GM18861 (cell line): ENCODE measurements at regions not wholly inside any gene's neighbourhood (a gene's known extent, or its start where the extent isn't known, plus 50 kb on each side); places are given as distances from the start of the nearest gene placed in this dataset.

Experiments
- ATAC-seq: cut with Tn5 transposase; IDR thresholded peaks from one replicate; pipeline ENCODE4 v1.9.1; 2021; ENCODE audit not compliant: unreplicated experiment

DNA sequence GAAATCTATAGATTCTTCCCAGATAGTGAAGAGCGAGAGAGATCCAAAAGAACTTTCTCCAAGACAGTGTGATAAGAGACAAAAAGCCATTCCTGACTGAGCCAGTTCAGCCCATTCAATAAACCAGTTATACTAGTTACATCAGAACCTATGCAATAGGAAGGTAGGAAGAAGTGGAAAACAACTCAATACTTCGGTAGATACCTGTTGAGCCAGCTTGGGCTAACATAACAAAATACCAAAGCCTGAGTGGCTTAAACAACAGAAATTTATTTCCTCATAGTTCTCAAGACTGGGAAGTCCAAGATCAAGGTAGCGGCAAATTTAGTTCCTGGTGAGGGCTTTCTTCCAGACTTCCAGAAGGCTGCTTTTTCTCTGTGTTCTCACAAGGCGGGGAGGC is 214.5 kb upstream of the GRAMD2B start:
- no peak for ATAC-seq

DNA sequence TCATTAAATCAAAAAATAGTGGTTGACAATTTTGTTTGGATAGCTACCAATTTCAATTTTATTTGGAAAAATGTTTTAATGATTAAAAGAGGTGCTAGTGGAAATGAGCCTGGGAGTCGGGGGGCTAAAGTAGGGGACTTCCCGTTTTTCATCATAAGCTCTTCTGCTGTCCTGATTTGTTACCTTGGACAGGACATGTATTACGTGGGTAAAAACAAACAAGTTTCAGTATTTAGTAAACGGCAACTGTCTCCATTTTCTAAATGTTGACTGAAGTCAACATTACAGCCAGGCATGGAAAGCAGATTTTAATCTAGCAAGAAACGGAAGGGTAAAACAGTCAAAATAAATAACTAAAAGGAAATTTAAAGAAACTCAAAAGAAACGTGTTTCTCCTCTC is 212.3 kb upstream of the GRAMD2B start:
- ATAC-seq, result no peak

DNA sequence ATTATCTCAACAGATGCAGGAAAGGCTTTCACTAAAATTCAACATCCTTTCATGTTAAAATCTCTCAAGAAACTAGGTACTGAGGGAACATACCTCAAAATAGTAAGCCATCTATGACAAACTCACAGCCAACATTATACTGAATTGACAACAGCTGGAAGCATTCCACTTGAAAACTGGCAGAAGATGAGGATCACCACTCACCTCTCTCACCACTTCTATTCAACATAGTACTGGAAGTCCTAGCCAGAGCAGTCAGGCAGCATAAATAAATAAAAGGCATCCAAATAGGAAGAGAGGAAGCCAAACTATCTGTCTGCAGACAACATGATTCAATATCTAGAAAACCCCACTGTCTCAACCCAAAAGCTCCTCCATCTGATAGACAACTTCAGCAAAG is 203.6 kb upstream of the GRAMD2B start:
- ATAC-seq, result no peak

DNA sequence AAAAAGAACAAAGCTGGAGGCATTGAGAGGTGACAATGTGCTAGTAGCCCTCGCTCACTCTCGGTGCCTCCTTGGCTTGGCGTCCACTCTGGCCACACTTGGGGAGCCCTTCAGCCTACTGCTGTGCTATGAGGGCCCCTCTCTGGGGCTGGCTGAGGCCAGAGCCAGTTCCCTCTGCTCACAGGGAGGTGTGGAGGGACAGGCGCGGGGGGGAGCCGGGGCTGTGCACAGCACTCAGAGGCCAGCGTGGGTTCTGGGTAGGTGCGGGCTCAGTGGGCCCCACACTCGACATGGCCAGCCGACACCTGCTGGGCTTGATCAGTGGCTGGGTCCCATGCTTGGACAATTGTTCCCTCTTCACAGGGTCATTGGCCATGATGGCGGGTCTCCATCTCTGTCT is 202.5 kb upstream of the GRAMD2B start:
- ATAC-seq, result no peak

DNA sequence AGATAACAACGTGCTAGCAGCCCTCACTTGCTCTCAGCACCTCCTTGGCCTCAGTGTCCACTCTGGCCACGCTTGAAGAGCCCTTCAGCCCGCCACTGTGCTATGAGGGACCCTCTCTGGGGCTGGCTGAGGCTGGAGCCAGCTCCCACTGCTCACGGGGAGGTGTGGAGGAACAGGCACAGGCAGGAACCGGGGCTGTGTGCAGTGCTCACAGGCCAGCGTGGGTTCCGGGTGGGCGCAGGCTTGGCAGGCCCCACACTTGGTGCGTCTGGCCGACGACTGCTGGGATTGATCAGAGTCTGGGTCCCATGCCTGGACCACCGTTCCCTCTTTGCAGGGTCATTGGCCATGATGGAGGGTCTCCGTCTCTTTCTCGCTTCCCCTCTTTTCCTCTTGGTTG is 194.3 kb upstream of the GRAMD2B start:
- ATAC-seq, result no peak

DNA sequence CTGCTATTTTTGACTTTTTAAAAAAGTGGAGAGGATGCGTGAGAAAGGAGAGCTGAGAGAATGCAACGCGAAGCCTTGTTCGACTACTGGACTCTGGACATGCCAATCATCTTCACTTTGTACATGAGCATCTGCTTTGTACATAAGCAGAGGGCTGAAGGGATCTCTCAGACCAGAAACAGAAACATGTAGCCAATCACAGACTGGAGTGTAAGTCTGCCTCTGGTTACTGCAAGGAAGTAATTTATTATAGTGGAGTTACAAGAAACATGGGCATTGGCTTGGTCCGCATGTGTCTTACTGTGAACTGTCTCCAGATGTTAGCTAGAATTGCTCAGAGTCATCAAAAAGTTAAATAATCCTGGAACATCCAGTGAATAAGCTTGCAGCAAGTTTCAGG is 190.0 kb upstream of the GRAMD2B start:
- no peak for ATAC-seq

DNA sequence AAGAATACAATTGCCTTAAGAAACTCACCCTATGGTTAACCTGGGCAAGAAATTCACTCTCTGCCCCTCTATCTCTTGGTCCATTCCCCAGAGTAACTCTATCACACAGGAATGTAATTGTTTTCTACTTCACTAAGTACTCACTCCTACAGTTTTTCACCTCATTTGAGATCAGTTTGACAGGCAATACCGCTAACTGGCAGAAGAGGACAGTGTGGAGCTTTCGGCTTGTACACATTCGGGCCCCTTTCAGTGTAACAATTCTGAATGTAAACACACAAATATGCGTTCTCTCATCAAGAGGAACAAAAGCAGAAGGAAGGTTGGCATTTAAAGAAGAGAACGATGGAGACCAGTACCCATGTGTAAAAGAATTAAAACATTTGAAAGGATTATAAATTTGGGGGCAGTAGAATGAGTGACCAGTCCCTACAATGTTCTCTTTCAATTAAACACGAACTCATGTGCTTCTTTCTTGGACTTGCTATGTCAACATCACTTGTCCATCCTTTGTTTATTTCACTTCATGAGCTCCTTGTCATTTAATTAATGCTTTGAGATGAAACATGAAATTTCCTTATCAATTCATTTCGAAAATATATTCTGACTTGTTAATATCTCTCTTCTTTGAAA is 188.5 kb upstream of the GRAMD2B start:
- ATAC-seq, result no peak

DNA sequence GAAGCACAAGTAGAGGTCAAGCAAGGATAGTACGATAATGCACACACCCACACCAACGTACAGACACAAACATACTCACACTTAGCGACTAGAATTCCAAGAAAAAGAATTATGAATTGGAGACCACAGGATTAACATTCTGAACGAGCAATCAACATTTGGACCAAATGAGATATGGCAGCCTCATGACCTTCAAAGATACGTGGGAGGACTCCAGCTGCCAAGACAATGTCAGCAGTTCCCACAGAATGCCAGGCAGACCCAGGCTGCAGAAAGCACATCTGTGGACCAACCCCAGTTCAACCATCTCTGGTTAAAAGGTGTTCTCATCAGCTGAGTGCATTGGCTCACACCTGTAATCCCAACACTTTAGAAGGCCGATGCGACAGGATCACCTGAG is 187.6 kb upstream of the GRAMD2B start:
- ATAC-seq, result no peak

DNA sequence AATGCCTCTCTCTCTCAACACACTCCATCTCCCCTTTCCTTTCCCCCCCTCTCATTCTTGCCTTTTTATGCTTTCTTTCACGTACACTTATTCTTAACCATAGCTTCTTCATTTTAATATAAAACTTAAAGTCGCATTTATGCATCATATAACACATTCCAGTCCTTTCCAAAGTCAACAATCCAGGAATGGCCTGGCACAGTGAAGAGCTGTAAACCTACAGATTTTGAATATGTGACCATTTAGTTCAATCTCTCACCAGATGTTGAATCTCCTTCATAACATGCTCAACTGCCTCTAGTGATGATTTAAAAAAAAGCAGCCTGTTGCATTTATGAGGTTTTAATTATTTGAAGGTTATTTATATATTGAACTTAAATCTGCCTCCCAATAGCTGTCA is 186.2 kb upstream of the GRAMD2B start:
- no peak for ATAC-seq

DNA sequence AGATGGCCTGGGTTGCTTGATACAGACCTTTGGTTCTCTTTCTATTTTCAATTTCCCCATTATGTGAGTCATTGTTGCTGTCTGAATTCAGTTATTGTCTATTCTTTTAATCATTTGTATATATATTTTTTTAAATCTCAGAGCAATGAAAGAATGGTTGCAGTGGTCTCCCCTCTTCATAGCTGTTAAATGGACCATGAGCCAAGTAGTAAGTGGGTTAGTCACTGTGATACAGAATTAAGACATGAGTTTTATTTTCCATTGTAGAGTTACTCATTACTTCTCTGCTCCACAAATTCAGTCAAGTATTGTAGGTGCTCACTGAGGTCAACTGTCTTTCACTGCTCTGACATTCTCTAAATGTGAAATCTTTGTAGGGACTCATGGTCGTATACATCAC is 174.6 kb upstream of the GRAMD2B start:
- ATAC-seq, result no peak

DNA sequence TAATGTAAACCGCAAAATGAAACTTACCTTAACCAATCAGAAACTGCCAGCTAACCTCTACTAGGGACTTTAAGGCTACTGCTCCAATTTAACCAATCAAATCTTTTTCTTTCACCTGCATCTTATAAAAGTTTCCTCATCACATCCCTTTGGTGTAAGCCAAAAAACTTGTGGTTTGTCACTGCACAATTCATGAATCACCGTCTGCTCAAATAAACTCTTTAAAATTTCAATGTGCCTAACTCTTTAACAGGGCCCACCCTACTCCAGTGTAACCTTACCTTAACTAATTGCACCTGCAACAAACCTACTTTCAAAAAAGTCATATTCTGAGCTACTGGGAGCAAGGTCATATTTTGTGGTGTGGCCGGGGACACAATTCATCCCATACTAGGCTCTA is 172.2 kb upstream of the GRAMD2B start:
- no peak for ATAC-seq

DNA sequence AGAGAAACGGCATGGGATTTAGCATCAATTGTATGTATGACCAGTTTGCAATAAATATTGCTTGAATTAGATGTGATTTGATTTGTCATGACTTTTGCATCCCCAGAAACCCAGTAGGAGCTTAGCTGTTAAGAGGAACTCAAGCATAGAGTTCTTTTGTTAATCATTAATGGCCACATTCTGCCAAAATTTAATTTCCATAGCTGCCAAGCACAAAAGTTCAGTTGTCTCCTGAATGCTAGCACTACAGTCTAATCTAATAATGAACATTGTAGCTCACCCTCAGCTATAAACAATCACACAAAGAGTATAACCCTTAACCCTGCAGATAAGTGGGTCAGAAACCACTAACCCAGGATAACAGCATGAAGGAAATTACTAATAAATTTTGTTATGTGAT is 169.8 kb upstream of the GRAMD2B start:
- ATAC-seq, result no peak

DNA sequence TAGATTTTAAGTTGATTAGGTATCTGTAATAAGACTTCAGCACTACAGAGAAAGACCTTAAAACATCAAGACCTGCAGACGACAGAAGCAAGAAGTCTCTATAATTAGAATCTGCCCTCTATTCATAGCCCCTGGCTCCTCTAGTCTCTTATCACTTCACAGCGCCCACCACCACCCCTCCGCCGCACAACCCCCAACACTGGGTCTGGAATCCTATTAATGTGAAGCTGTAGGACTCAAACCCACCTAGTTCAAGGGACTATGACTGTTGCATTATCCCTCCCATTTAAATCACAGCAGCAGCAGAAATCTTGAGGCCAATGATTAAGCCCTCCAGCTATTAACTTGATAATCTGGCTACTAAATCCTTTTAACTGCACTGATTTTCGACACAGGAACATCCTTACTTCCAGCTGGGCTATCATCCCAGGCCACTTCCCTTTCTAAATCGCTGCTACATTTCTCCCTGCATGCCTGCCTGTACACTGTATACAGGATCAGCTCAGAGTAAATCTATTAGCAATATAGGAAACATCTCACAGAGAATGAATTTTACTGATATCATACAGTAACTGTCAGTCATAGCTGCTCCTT is 159.5 kb upstream of the GRAMD2B start:
- no peak for ATAC-seq

DNA sequence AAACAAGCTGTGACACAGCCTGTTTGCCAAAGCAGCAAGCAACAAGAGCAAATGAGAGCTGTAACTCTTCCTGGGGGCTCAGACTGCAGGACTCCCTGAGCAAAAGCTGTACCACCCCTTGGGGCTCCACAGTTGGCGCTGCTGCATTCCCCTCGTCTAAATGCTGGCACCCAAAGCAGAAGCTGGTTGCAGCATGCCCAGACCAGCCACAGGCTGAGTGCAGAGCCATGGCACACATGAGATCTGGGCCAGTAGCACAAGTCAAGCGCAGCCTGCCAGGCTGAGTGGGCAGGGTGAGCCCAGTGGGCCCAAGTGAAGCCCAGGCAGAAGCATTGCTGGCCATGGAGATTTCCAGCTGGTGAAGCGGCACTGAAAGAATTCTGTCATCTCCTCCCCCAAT is 157.3 kb upstream of the GRAMD2B start:
- ATAC-seq, result no peak

DNA sequence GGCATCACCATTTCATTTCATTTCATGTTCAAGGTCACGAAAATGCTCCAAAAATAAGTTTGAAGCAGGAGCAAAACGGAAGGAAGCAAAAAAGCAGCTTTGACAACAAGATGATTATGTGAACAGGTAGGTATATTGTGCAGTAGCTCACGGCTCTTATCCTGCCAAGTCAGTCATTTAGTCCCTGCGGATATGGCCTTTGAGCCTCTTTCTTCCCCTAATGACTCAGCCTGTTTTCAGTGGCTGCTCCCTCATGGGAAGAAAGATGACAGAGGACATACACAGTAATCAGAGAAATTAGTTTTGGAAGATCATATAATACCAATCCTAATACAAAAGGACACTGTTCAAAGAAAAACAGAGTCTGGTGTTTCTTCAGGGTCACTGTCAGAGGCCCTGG is 155.8 kb upstream of the GRAMD2B start:
- ATAC-seq, result no peak

DNA sequence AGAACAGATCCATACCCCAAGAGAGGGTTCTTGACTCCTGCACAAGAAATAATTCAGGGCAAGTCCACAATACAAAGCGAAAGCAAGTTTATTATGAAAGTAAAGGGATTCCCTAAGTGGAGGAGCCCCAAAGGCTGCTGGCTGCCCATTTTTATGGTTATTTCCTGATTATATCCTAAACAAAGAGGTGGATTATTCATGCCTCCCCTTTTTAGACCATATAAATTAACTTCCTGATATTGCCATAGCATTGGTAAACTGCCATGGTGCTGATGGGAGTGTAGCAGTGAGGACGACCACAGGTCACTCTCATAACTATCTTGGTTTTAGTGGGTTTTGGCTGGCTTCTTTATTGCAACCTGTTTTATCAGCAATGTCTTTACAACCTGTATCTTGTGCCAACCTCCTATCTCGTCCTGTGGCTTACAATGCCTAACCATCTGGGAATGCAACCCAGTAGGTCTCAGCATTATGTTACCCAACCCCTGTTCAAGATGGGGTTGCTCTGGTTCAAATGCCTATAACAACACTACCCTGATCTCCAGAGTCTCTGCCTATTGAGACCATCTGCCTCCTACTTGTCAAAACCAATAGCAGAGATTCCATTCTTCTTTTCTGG is 154.4 kb upstream of the GRAMD2B start:
- ATAC-seq, result no peak

DNA sequence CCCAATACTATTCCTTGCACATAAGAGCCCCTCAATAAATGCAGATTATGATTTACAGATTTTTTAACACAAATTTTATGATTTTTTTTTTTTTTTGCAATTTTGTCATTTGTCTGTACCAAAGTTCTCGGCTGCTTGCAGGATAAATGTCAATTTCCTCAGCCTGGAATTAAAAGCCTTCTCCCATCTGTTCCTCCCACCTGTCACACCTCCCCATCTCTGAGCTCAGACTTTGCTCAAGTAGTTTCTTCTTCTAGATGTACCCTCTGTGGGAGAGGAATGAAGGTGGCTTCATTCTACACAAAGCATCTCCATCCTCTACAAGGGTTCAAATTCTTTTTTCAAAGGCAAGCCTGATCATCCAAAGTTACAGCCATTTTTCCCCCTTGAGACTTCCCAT is 153.7 kb upstream of the GRAMD2B start:
- no peak for ATAC-seq

DNA sequence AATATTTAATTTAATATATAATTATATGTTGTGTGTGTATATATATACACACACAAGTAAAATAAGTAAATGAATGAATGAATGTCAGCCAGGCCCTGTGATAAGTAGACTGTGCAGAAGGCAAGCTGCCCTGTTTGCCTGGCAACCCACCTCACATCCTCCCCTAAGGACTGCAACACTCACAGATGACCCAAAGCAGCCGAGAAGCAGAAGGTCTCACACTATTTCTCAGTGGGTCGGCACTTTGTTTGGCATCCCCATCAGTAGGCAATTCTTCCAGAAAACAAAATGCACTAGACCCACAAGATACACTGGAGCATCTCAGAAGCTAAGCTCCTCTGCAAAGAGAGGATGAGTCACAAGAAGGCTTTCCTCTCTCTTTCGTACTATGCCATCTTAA is 152.1 kb upstream of the GRAMD2B start:
- no peak for ATAC-seq

DNA sequence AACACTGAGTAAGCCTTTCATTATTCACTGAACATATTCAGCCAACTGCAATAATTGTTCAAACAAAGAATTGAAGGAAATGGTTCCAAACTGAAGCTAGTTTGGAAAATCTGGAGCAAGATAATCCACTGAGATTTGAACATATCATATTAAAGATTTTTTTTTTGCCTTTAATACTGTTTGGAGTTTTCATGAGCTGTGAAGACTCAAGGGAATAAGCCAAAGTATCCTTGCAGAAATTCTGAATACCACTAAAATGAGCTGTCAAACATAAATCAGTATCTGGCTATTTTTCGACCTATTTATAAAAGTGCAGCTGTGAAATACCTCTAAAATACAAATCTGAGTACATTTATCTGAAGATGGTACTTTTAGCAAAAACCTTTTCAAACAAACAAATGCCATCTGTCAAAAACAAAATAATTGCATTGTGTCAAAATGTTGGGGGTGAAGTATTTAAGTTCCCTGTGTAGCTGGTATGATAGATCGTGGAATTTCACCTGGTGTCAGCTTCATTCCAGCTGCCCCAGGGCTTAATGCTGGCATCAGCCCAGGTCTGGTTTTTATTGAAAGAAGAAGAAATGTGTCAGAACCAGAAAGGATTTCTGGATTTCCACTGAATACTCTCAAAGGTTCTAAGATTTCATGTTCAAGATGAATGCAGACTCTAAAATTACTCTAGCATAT is 149.0 kb upstream of the GRAMD2B start:
- no peak for ATAC-seq

DNA sequence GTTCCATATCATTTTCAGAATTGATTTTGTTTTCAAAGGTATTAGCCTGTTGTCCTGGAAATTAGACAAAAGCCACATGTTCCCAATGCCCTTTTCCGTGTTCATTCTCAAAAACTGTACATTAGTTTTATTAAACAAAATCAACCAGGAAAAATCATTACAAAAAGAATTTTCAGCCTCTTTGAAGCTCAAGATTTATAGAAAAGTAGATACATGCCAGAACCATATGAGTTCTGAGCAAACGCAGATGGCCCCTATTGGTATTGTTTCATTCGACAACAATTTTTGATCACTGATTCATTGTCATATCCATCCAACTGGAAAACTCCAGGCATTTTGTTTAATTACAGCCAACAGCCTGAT is 148.5 kb upstream of the GRAMD2B start:
- ATAC-seq, result no peak

DNA sequence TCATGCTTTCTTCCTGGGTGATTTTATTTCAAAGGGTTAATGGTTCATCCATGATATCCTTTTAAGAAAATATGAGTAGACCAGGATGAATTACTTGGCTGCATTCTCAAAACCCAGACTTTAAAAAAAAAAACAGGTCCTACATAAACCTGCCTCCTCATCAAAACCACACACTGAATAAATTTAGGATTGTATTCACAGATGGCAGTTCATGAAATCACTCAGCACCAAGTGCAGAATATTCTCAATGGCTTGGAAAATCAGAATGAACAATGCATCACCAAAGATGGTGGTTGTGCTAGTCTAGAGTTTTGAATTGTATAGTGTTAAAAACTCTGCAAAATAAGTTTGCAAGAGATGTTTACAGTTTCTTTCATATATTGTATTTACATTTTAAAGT is 145.4 kb upstream of the GRAMD2B start:
- no peak for ATAC-seq

DNA sequence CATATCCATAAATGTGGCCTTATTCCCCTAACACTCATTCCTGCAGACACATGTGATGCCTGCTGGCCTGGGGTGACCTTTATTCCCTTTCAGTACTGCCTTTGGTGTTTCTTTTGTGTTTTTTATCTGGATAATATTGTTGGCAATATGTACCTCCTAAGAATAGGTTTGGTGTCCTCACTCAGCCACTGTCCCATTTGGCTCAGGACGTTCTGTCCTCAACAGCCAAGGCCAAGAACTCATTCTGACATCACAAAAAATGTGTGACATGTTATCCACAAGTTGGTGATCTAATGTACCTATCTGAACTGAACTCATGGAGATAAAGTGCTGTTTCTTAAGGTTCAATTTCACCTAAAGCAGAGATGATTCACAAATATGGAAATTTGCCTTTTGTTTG is 142.9 kb upstream of the GRAMD2B start:
- no peak for ATAC-seq
